NCI-H2227 treated with DMSO at 0.1 percent for 48 hours (cell line): ENCODE measurements at regions not wholly inside any gene's neighbourhood (a gene's known extent, or its start where the extent isn't known, plus 50 kb on each side); places are given as distances from the start of the nearest gene placed in this dataset.

Experiments
- DNase-seq: peaks from one replicate; lab custom pipeline; 2025; lab: John Stamatoyannopoulos, UW

- no peak for DNase-seq
Measured at GRCh38 chr15:39482459-39482858, 98.4 kb upstream of the THBS1 start.

GRCh38 chr15:39486621-39487457 is 94.0 kb upstream of the THBS1 start:
- no peak for DNase-seq

- DNase-seq, result no peak
Measured at GRCh38 chr15:39487458-39487735, 93.5 kb upstream of the THBS1 start.

DNA sequence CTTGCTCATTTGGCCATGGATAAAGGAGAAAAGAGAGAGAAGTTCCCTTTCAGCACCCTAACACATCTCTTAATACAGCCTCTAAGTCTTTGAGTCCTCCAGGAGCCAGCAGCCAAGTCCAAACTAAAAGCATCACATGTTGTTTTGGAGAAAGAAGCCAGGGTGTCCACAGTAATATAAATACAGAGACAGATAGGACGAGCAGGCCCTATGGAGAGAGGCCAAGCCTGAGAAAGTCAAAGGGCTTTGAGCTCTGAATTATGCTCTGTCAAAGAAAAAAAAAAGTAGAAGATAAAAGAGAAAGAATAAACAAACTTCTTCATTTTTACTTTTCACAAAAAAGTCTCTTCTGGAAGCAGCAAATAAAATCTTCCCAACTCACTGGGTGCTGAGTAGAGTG is 92.4 kb upstream of the THBS1 start:
- no peak for DNase-seq

GRCh38 chr15:39488961-39489360 is 91.9 kb upstream of the THBS1 start:
- DNase-seq, result no peak

DNA sequence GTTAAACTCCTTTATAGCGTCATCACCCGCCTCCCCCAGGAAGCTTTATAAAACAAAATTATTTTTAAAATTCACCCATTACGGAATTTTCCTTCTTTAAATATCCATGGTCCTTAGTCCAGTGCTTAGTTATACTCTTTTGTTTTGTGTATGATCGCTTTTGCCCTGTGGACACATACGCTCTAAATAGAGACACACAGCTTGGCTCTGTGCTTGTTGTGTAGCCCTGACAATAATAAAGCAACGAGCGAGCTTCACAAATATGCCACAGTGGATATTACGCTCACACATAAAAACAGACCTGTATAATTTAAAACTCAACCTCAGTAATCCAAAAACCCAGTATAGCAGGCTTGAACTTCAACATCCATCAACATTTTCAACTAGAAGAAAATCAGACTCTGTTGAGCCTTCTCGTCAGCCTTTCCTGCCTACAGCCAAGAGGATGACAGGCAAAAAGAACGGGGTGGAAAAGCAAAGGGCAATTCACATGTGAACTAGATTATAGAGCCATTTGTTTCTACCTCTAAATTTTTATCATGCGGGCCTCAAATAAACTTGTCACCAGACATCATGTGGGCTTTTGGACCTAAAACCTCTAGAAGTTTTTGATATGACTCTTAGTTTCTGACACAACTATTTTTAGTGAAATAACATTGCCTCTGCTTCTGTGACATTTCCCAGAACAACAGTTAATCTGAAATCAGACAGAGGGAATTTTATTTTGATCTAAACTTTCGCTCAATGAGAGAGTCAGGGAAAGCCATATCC is 89.6 kb upstream of the THBS1 start:
- DNase-seq, result no peak

- DNase-seq, result no peak
Measured at GRCh38 chr15:39491886-39492490, 88.9 kb upstream of the THBS1 start.

DNA sequence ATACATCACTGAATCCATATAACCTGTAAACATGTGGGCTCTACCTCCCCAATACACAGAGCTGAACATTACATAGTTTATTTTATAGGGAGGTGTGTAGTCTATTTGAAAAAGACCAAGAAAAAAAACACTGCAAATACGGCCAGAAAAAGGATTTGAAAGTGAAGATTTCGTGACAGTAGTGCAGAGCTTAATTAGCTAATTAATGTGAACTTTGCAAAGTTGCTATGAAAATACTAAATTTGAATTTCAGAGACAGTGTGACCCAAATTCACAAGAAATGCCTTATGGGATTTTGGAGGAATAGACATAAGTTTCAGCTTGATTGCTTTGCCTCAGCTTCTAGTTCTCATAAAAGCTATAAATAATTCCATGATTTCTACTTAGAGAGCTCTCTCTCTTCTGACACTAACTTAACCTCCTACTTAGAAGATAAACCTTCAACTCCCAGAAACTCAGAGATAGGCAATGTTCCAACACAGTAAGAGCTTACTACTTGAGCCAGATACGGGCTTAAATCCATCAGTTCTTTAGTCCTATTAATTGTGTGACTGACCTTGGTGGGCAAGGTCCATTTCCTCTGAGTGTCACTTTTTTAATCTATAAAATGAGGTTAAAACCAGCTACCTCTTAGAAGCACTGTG is 87.3 kb upstream of the THBS1 start:
- no peak for DNase-seq

- no peak for DNase-seq
Measured at GRCh38 chr15:39494462-39494861, 86.4 kb upstream of the THBS1 start.

DNA sequence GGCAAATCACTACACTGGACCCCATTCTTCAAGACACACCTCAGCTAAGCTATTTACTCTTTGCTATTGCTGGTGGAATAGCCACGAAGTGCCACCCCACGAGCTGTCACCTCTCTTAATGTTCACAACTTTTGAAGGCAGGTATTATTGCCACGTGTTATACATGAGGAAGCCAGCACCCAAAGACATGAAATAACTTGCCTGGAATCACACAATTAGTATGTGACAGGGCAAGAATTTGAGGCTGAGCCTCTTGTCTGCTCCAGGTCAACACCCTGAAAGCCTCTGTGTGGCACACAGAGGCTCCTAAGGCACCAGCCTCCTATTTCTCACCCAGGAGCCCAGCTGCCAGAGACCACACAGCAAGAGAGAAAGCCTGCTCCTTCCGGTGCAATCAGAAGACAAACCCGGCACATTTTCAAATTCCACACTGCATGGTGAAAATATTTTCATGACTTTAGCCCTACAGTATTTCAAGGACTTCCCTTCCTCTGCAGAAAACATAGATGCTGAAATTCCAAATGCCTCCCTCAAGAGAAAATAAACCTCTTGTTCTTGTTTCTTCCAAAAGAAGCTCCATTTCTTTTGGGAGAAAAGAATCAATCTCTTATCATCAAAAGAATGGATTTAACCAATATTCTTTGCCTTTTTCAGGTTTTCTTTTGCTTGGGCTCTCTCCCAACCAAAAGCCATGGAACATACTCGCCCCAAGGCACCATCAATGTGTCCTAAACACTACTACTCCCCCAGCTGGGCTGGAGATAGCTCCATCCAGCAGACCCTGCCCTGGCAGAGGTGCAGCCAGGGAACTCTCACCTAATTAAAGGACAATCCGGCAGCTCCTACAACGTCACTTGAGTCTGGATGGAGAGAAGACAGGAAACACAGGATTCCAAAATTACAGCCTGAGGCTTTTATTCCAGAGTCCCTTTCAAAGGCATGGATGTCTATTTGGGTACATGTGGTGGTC is 84.7 kb upstream of the THBS1 start:
- no peak for DNase-seq

GRCh38 chr15:39497016-39497758 is 83.7 kb upstream of the THBS1 start:
- no peak for DNase-seq

- DNase-seq, result no peak
Measured at GRCh38 chr15:39497759-39498565, 82.9 kb upstream of the THBS1 start.

DNA sequence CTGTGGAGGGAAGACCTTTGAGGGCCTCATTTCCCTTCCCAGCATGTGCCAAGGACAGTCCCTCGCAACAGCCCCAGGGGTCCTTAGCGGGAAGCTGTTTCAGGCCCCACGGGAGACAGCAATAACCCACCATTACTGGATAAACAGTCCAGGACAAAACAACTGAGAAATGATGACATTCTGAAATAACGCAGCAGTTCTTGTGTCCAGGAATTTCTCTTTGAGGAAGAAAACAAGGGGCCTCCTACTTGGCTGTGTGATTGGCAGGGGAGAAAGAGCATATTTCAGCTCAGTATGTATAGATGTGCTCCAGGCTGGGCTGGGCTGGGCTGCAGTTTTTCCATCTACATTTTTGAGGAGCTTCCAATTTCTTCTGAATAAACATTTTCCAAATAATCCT is 82.2 kb upstream of the THBS1 start:
- DNase-seq, result no peak

DNA sequence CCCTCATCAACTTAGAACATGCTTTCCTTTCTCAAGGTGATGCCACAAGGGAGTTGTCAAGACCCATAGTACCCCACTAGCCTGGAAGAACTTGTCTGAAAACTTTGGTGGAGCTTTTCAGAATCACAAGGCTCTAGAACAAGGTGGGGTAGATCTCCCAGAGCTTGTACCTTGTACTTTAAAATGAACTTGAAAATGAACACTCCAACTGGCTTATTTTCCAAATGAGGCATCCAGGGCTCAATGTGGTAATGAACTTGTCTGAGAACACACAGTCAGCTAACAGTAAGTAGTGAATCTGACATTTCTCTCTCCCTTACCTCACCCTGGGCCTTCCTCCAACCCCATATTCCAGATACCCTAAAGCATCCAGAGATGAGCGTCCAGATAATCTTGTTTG is 81.8 kb upstream of the THBS1 start:
- DNase-seq, result no peak

- DNase-seq, result no peak
Measured at GRCh38 chr15:39499681-39500080, 81.2 kb upstream of the THBS1 start.

DNA sequence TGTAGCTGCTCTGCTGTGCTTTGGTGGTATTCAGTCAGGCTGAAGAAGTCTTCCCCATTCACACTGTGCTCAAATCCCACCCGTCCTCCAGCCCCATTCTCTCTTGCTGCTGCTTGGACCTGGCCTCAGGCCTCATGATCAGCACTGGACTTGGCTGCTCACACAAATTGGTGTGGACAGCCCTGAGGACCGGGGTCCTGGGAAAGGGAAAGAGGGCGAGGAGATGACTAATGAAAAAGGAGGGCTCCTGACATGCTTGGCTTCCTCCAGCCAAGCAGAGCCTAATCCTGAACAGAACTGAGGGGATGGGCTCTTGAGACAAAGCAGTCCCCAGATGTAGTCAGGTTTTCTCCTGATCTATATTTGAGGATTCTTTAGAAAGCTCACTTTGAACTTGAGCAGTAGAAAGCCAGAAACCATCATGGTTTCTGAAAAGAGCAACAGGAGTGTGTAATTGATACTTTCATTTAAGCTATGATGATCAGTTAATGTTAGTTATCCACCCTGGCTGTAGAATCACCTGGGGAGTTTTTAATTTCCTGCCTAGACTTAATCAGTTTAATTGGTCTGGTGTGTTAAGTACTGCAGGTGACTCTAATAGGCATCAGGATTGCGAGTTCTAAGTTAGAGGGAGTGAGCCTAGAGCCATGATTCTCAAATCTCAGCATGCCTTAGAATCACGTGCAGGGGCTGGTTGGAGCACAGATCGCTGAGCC is 79.4 kb upstream of the THBS1 start:
- DNase-seq, result no peak

DNA sequence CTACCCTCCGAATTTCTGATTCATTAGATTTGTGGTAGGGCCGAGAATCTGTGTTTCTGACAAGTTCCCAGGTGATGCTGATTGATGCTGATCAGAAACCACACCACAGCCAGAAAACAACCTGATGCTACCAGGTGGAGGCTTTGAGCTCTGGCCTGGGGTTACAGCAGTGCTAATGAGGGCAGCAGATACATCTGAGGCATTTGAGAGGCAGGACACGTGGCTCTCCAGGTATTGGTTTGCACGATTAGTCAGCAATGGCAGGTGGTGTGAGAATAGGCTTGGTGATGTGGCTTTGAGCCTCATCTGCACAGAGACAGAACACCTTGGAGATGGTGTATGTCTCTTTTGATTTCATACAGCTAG is 78.8 kb upstream of the THBS1 start:
- no peak for DNase-seq

- DNase-seq, result no peak
Measured at GRCh38 chr15:39502611-39503195, 78.2 kb upstream of the THBS1 start.

- DNase-seq, result no peak
Measured at GRCh38 chr15:39503526-39503925, 77.4 kb upstream of the THBS1 start.
